HG02852 (cell line): ENCODE measurements at regions not wholly inside any gene's neighbourhood (a gene's known extent, or its start where the extent isn't known, plus 50 kb on each side); places are given as distances from the start of the nearest gene placed in this dataset.
A peak's percentile ranks its signal among the peaks of the same experiment; 100 is the strongest.

Source experiments
- ATAC-seq: cut with Tn5 transposase; IDR thresholded peaks from one replicate; pipeline ENCODE4 v1.9.1; 2021; ENCODE audit warnings: mild to moderate bottlenecking, moderate library complexity; ENCODE audit not compliant: unreplicated experiment

DNA sequence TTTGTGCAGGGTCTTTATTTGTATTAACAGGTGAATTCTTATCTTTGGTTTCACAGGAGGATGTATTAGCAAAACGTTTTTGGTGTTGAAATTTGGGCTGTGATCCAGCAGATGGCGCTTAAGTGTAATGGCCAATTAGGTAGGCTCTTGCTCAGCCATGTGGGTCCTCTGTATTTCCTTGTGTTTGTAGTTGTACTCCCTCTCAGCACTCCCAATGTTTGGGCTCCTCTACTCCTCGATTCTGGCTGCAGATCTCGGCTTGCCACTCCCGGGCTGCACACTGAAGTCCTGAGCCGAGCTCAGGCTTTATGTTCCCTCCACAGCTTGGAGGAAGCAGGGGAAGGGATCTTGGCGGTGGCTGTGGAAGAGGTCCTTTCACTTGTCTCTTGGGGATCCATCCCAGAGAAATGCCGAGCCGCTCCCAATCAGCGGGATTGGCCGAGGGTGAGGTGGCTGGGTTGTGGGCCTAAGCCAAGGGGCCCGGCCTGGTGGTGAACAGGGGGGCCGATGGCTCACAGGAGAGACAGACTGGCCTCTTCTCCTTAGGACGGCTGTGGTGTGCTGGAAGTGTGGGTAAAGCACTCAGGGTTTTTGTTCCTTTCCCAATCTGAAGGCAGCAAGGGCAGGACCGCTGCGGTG is 133.7 kb downstream of the AEBP2 start:
- peak; percentile 68 for ATAC-seq

DNA sequence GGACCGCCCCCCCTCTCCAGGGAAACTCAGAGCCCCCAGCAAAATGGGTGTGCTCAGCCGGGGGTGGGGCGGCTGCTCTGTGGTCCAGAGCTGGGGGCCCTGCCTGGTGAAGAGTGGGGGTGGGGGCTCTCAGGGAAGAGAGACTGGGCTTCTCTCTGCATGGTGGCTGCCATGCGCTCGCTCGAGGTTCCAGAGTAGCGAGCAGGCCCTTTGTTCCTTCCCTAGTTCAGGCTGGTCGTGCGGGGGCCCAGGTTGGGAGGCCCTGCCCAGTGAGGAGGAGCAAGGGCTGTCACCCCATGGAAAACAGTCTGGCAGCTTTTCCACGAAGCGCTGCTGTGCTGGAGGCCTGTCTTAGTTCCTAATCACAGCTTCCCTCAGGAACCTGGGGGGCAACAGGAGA is 134.6 kb downstream of the AEBP2 start:
- no peak for ATAC-seq

- no peak for ATAC-seq
These were observed 135.3 kb downstream of the AEBP2 start for GRCh38 chr12:19574601-19575000.

GRCh38 chr12:19575337-19576243 is 136.3 kb downstream of the AEBP2 start:
- ATAC-seq = no peak

- ATAC-seq = no peak
These were observed 137.4 kb downstream of the AEBP2 start for GRCh38 chr12:19576506-19577280.

DNA sequence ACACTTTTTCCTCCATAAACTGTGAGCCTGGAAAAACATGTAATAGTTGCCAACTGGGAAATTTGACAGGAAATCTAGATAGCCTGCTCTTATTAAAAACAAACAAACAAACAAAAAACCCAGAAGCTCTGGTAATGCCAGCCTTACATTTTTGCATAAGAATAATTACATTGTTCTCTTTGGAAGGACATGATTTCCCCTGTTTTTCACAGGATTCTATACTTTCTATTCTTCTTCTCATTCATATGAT is 137.9 kb downstream of the AEBP2 start:
- no peak for ATAC-seq

GRCh38 chr12:19584732-19585131 is 145.4 kb downstream of the AEBP2 start:
- no peak for ATAC-seq

GRCh38 chr12:19588951-19589350 is 149.7 kb downstream of the AEBP2 start:
- no peak for ATAC-seq

GRCh38 chr12:19591951-19592350 is 152.7 kb downstream of the AEBP2 start:
- no peak for ATAC-seq

- ATAC-seq = no peak
These were observed 157.3 kb downstream of the AEBP2 start for GRCh38 chr12:19596434-19597166.

DNA sequence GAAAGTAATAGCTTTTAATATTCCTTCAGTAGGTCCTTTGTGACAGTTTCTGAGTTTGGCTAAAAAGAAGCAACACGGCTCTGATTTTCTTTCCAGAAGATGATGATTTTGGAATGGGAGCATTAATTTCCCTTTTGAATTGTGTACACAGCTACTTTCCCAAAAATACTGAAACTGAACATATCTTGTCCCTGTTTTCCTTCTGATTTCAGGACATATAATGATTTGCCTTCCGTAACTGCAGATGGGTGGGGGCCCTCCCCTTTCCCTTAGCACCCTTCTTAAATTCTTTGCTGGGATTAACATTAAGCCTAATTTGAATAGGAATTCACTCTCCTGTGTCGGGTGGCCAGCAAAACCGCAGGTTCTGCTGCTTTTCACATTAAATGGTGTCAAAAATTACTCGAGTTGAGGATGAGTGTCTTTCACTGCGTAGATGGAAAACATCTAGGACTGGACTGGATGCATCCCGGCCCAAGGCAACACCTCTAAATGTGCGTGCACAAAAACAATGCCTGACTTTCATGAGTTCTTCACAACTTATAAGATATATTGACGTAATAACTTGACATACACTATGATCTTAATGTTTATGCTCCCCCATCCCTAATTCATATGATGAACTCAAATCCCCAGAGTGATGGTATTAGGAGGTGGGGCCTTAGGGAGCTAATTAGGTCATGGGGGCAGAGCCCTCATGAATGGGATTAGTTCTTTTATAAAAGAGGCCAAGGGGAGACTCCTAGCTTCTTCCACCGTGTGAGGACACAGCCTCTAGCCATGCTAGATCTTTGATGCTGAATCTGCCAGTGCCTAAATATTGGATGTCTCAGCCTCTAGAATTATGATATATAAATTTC is 158.1 kb downstream of the AEBP2 start:
- no peak for ATAC-seq

DNA sequence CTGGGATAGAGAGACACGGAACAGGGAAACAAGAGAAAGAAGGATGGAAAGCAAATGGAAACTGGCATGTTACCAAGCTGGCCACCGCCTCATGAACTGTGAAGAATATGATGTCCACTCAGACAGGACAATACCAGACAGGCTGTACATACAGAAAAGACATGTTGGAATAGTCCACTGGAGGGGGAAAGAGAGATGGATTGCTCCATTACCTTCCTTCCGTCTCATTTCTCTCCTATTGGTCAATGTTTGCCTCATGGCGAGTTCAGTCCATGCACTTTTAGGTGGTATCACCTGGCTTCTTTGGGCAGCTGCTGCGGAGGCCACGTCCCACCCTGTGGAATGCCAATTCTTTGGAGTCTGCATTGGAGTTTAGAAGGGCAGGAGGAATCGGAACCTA is 166.4 kb downstream of the AEBP2 start:
- ATAC-seq = no peak

DNA sequence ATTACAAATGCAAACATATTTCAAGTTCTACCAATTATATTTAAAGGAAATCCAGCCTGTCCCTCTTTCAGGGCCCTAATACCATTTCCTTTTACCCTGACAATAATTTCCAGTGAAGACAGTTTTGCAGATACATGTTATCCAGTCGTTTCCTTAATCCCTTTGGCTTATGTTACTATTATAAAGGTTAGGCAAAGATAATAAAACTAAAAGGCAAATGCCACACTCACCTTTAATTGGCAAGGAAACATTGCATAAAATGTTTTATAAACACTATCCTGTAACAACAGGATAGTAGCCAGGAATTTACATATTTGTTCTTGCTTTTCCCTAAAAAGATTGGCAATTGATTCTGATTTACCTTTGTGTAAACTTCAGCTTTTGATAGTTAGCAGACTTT is 168.7 kb downstream of the AEBP2 start:
- no peak for ATAC-seq

- ATAC-seq = no peak
These were observed 173.8 kb downstream of the AEBP2 start for GRCh38 chr12:19613051-19613535.

DNA sequence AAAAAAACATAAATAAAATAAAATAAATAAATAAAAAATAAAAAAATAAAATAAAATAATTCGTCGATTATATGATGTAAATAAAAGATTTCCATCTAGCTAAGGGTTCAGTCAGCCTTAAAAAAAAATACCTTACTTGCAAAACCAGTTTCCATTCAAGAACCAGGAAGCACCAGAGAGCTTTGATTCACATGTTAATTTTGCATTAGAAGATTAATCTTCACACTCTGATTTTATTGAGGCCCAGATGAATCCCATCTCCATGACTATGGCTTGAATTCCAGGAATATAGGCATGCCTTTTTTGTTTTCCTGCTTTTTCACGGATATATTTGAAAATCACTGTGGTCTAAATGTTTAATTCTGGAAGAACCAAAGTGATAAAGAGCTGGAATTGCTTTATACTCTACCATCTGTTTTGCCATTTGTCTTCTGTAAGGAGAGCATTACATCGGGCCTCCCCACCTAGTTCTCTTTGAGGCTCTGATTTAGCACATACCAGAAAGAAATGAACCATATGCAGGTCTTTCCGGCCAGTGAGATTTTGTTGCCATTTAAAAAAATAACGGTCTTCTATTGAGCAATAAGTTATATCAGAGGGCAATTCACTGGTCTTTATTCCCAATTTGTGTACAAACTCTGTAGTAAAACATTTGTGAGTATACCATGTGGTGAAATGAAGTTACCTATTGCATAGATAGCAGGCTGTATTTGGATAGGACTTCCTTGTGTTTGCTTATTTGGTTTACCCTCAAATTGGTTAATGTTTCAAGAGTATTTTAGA is 175.5 kb downstream of the AEBP2 start:
- no peak for ATAC-seq

- ATAC-seq = no peak
These were observed 176.1 kb downstream of the AEBP2 start for GRCh38 chr12:19615384-19615725.

- ATAC-seq = no peak
These were observed 177.5 kb downstream of the AEBP2 start for GRCh38 chr12:19616781-19617180.

- no peak for ATAC-seq
These were observed 180.9 kb downstream of the AEBP2 start for GRCh38 chr12:19620222-19620621.

GRCh38 chr12:19623751-19624399 is 184.6 kb downstream of the AEBP2 start:
- ATAC-seq = no peak
